ENCODE measurements at regions not wholly inside any gene's neighbourhood (a gene's known extent, or its start where the extent isn't known, plus 50 kb on each side); places are given as distances from the start of the nearest gene placed in this dataset.

GRCh38 chr5:154642499-154643245, 112.5 kb upstream of the LARP1 start:
- no TSS peak for BruUV-seq (replicated peaks)
- ChIA-PET POLR2A (no interaction called here), CTCF (interaction anchor here (0.6 to 2.6 kb wide), 6 partner anchors 9 to 668 kb away, joined by 3 to 11 read pairs (median 4); no protein-coding TSS in a partner anchor)
- Histone ChIP-seq H3K9me1 (replicated peaks; ENCODE audit: control insufficient read depth, extremely low read depth, insufficient read depth, low read length) (no peaks in the 10 kb centered on the region), H3K79me2 (ENCODE audit: control insufficient read depth, insufficient read depth, low read length) (no peaks in the 10 kb centered on the region), H4K20me1 (replicated peaks; ENCODE audit: control insufficient read depth, extremely low read depth, insufficient read depth, low read length) (no peaks in the 10 kb centered on the region), H3K9ac (replicated peaks; ENCODE audit: extremely low read depth, insufficient read depth, low read length) (no peak overlapping the region), H3K4me2 (ENCODE audit: insufficient read depth, low read length) (no peak overlapping the region), H2AFZ (ENCODE audit: low read depth, low read length) (no peak overlapping the region), H3K27me3 (ENCODE audit: control insufficient read depth in 2 of 2, insufficient read depth in 2 of 2, low read length in 2 of 2) (peaks cover 0 to 3% of the 10 kb centered on the region in 2 experiments), H3K36me3 (ENCODE audit: control insufficient read depth in 2 of 2, extremely low read depth in 1 of 2, insufficient read depth in 2 of 2, low read length in 2 of 2) (no peaks in the 10 kb centered on the region), H3K4me3 (replicated peaks in 1 of 3; ENCODE audit: insufficient read depth in 1 of 3, low read depth in 1 of 3, low read length in 3 of 3) (no peak overlapping the region), H3K9me3 (replicated peaks; ENCODE audit: control insufficient read depth, insufficient read depth, low read length) (no peaks in the 10 kb centered on the region), H3K27ac (ENCODE audit: insufficient read depth, low read depth, low read length) (no peak overlapping the region), H3K4me1 (ENCODE audit: control insufficient read depth, extremely low read depth, insufficient read depth, low read length) (peaks cover 6% of the 10 kb centered on the region)
- TF ChIP-seq CTCF (IDR thresholded peaks at IDR 0.05; ENCODE audit: extremely low read depth in 1 of 2, insufficient read depth in 1 of 2, low read depth in 1 of 2, low read length in 2 of 2) (peak; percentile 24 to 72), FOS (IDR thresholded peaks at IDR 0.05; ENCODE audit: borderline replicate concordance, insufficient read depth, low read length) (no peak), JUN (IDR thresholded peaks at IDR 0.05; ENCODE audit: borderline replicate concordance, insufficient read depth, insufficient read length, low read depth) (no peak)
- TF ChIP-seq, protein P1, sequence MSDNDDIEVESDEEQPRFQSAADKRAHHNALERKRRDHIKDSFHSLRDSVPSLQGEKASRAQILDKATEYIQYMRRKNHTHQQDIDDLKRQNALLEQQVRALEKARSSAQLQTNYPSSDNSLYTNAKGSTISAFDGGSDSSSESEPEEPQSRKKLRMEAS (IDR thresholded peaks at IDR 0.05; ENCODE audit: insufficient read depth, insufficient read length): no peak
- FAIRE-seq (no peak), DNase-seq (ENCODE audit: low read depth, low spot score) (peak; percentile 46)
- intact Hi-C loops (cut with micrococcal nuclease) (no loop called here), dilution Hi-C loops (cut with MboI; ENCODE audit: extremely low pct_ligation_motif_present, low sequenced_read_pairs) (no loop called here)

Data from endothelial cell of umbilical vein (primary cell).